Heart left ventricle (tissue), 16 donors: ENCODE measurements at regions not wholly inside any gene's neighbourhood (a gene's known extent, or its start where the extent isn't known, plus 50 kb on each side); places are given as distances from the start of the nearest gene placed in this dataset.

Experiments
- ATAC-seq, 4 donors: fragments of 200-7000 bp; cut with Tn5 transposase; one replicate each; pipeline ENCODE4 v1.9.1; 2020 to 2022; ENCODE audit warnings: moderate library complexity in 4 of 4, mild to moderate bottlenecking in 3 of 4, moderate number of reproducible peaks in 1 of 4
- DNase-seq, 5 donors: peaks; one replicate each; pipeline ENCODE4 v3.0.0-alpha.2; 2020
- H3K27ac ChIP-seq, 12 donors: fragments of 200-600 bp; sonication (generic) in 4 of 12; one replicate each; pipeline versions ENCODE4 v1.5.0 to v1.8.0; 2016 to 2022; ENCODE audit warnings: mild to moderate bottlenecking in 2 of 12
- H3K27me3 ChIP-seq, 9 donors: fragments of 200-600 bp; sonication (generic) in 2 of 9; one replicate each; pipeline versions ENCODE4 v1.5.1 to v1.8.0; 2016 to 2022; ENCODE audit warnings: mild to moderate bottlenecking in 3 of 9
- H3K36me3 ChIP-seq, 9 donors: fragments of 200-600 bp; sonication (generic) in 2 of 9; one replicate each; pipeline versions ENCODE4 v1.5.0 to v1.8.0; 2018 to 2022; ENCODE audit warnings: mild to moderate bottlenecking in 2 of 9
- H3K4me1 ChIP-seq, 12 donors: fragments of 200-600 bp; sonication (generic) in 4 of 12; one replicate each; pipeline versions ENCODE4 v1.5.0 to v1.8.0; 2016 to 2022; ENCODE audit warnings: mild to moderate bottlenecking in 3 of 12
- H3K4me3 ChIP-seq, 12 donors: fragments of 200-600 bp; sonication (generic) in 4 of 12; one replicate each; pipeline versions ENCODE4 v1.5.0 to v1.8.0; 2017 to 2022; ENCODE audit warnings: mild to moderate bottlenecking in 9 of 12, moderate library complexity in 4 of 12
- H3K9me3 ChIP-seq, 12 donors: fragments of 200-600 bp; sonication (generic) in 4 of 12; one replicate each; pipeline versions ENCODE4 v1.5.0 to v1.8.0; 2016 to 2022; ENCODE audit warnings: mild to moderate bottlenecking in 1 of 12
- POLR2A ChIP-seq, 2 donors: fragments of 450-650 bp; IDR thresholded peaks; one replicate each; pipeline ENCODE4 v1.6.1; 2017; ENCODE audit warnings: antibody characterized with exemption in 2 of 2, mild to moderate bottlenecking in 2 of 2, moderate library complexity in 2 of 2
- WGBS, 4 donors: extraction: QIAGEN DNeasy Blood & Tissue Kit in 2 of 4; methylation state at CpG; one replicate each; pipeline versions ENCODE4 v1.1.5 to v1.1.7; 2013 to 2018; 5-methylcytosine and 5-hydroxymethylcytosine counted together
- intact Hi-C, 10 donors: fragments of 100-400 bp; cut with DNase I; formaldehyde crosslinking; loops; one replicate each; pipeline versions ENCODE4 v1.11.1 to v1.14.2; 2022
- TF ChIP-seq, protein P1 (sequence below), 12 donors: fragments of 200-600 bp; sonication (generic) in 4 of 12; IDR thresholded peaks; one replicate each; pipeline versions ENCODE4 v1.5.0 to v1.8.0; 2018 to 2022; ENCODE audit warnings: antibody characterized with exemption in 12 of 12, mild to moderate bottlenecking in 5 of 12
- donor health status: ischemic (EF 13 %, LVEDD 7.1; RV severe dilation, severe dysfunction).
- donor health status: healthy with polysubstance abuse.
- donor health status: DM: no; HTN: yes; CAD: no.
- donor health status: DM: no; HTN: no; CAD: no.
- donor health status: ischemic (EF 25% LVEDD 6.9; RV normal size, moderate dysfunction).
- donor health status: ischemic (EF 25% LVEDD 5.7; RV mildly dilated, moderate dysfunction).
- donor health status: healthy.
- donor health status: DM: yes; HTN: yes; CAD: no.
- donor health status: ischemic (EF 35%, LVEDD 5.7; RV mildly dilated, moderate dysfunction).
- donor health status: nonischemic (EF 11% LVEDD 7.7; RV severe dilation, severe dysfunction).
- donor health status: DM: yes; HTN: yes; CAD: no.
- donor health status: PGD.
- donor health status: ischemic (EF 29% LVEDD 5.4; RV normal size, mild dysfunction).
- donor health status: nonischemic (EF 23%, LVEDD 6.1; RV moderate dilation, normal function).

- H3K4me1 ChIP-seq = peaks cover 0 to 11% (median 0%) of the 10 kb centered on the region in 12 donors
- H3K27ac ChIP-seq = no peak overlapping the region
- DNase-seq (no peak), ATAC-seq (no peak)
- H3K36me3 ChIP-seq = no peaks in the 10 kb centered on the region
- 89 to 93% (median 90%) methylated on average over 36 of the region's 36 CpGs for WGBS, 4 donors
- H3K4me3 ChIP-seq = no peak overlapping the region
- intact Hi-C loops = no loop called here
- no peak for TF ChIP-seq POLR2A (IDR thresholded peaks at IDR 0.05)
- no peaks in the 10 kb centered on the region for H3K27me3 ChIP-seq
- no peaks in the 10 kb centered on the region for H3K9me3 ChIP-seq
Measured at GRCh38 chr9:79193501-79194223, 378.1 kb upstream of the TLE4 start.

- no peak for DNase-seq
- H3K9me3 ChIP-seq = no peaks in the 10 kb centered on the region
- H3K36me3 ChIP-seq = no peaks in the 10 kb centered on the region
- peak overlapping the region in 1 of 12 donors; percentile 26 for H3K27ac ChIP-seq
- H3K4me3 ChIP-seq = no peak overlapping the region
- TF ChIP-seq, protein P1, sequence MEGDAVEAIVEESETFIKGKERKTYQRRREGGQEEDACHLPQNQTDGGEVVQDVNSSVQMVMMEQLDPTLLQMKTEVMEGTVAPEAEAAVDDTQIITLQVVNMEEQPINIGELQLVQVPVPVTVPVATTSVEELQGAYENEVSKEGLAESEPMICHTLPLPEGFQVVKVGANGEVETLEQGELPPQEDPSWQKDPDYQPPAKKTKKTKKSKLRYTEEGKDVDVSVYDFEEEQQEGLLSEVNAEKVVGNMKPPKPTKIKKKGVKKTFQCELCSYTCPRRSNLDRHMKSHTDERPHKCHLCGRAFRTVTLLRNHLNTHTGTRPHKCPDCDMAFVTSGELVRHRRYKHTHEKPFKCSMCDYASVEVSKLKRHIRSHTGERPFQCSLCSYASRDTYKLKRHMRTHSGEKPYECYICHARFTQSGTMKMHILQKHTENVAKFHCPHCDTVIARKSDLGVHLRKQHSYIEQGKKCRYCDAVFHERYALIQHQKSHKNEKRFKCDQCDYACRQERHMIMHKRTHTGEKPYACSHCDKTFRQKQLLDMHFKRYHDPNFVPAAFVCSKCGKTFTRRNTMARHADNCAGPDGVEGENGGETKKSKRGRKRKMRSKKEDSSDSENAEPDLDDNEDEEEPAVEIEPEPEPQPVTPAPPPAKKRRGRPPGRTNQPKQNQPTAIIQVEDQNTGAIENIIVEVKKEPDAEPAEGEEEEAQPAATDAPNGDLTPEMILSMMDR (IDR thresholded peaks at IDR 0.05) = no peak
- no peak for TF ChIP-seq POLR2A (IDR thresholded peaks at IDR 0.05)
- H3K27me3 ChIP-seq = no peaks in the 10 kb centered on the region
- peaks cover 0 to 11% (median 0%) of the 10 kb centered on the region in 12 donors for H3K4me1 ChIP-seq
- peak in 2 of 4 donors; percentile 62 to 78 for ATAC-seq
- intact Hi-C loops = no loop called here
Measured at GRCh38 chr9:79195879-79196278, 375.9 kb upstream of the TLE4 start.

DNA sequence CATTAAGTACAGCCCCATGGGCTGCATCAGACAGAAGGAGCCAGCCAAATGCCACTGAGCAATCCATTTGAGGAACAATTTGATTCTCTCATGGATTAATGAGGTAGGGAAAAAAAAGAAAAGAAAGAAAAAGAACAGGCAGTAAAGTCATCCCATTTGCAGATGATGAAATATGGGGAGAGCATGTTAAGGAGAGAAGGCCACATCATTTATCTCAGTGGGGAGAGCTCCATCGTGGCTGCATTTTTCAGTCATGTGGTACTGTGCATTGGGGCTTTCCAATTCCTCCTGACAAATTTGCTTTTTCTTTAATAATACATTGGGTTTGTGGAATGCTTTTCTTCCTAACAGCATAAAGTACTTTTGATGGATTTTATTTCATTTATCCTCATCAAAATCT is 375.2 kb upstream of the TLE4 start:
- Histone ChIP-seq H3K36me3 (no peaks in the 10 kb centered on the region), H3K4me3 (no peak overlapping the region), H3K4me1 (peaks cover 0 to 11% (median 0%) of the 10 kb centered on the region in 12 donors), H3K9me3 (no peaks in the 10 kb centered on the region), H3K27ac (no peak overlapping the region), H3K27me3 (no peaks in the 10 kb centered on the region)
- TF ChIP-seq, protein P1 (IDR thresholded peaks at IDR 0.05) = no peak
- no peak for TF ChIP-seq POLR2A (IDR thresholded peaks at IDR 0.05)
- DNase-seq (no peak), ATAC-seq (peak in 1 of 4 donors; percentile 65)
- intact Hi-C loops = no loop called here
- WGBS, 4 donors = 47 to 66% (median 60%) methylated on average over 1 of the region's 1 CpG

GRCh38 chr9:79200336-79200735 is 371.4 kb upstream of the TLE4 start:
- no peak overlapping the region for H3K4me3 ChIP-seq
- peaks cover 0 to 5% (median 0%) of the 10 kb centered on the region in 12 donors for H3K4me1 ChIP-seq
- H3K27me3 ChIP-seq = peaks cover 0 to 4% (median 0%) of the 10 kb centered on the region in 9 donors
- WGBS, 4 donors = 0 to 89% (median 57%) methylated on average over 1 of the region's 1 CpG
- H3K27ac ChIP-seq = no peak overlapping the region
- TF ChIP-seq, protein P1 (IDR thresholded peaks at IDR 0.05) = no peak
- TF ChIP-seq POLR2A (IDR thresholded peaks at IDR 0.05) = no peak
- intact Hi-C loops = no loop called here
- no peaks in the 10 kb centered on the region for H3K36me3 ChIP-seq
- no peak for ATAC-seq
- DNase-seq = no peak
- no peaks in the 10 kb centered on the region for H3K9me3 ChIP-seq

DNA sequence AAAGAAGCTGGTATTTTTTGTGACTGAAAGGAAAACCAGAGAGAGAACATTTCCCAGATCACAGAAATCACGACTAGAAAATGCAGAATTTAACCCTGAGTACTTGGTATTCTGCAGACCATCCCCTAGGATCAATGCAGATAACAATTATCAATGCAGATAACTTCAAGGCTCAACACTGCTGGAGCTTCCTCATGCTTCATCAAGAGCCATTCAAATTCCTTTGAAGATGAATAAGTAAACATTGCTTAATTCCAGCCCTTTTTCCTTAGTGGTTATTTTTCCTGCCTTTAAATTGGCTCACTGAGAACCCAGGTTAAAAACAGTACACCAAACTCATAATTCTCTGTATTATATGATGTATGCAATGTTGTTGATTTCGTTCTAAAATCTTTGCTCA is 370.1 kb upstream of the TLE4 start:
- no peak overlapping the region for H3K27ac ChIP-seq
- no peaks in the 10 kb centered on the region for H3K36me3 ChIP-seq
- ATAC-seq (no peak), DNase-seq (no peak)
- H3K4me1 ChIP-seq = no peaks in the 10 kb centered on the region
- H3K4me3 ChIP-seq = no peak overlapping the region
- 36 to 51% (median 43%) methylated on average over 2 of the region's 2 CpGs for WGBS, 4 donors
- intact Hi-C loops = no loop called here
- peaks cover 0 to 4% (median 0%) of the 10 kb centered on the region in 9 donors for H3K27me3 ChIP-seq
- TF ChIP-seq, protein P1 (IDR thresholded peaks at IDR 0.05) = no peak
- no peak for TF ChIP-seq POLR2A (IDR thresholded peaks at IDR 0.05)
- H3K9me3 ChIP-seq = no peaks in the 10 kb centered on the region
